ENCODE measurements at regions not wholly inside any gene's neighbourhood (a gene's known extent, or its start where the extent isn't known, plus 50 kb on each side); places are given as distances from the start of the nearest gene placed in this dataset.

DNA sequence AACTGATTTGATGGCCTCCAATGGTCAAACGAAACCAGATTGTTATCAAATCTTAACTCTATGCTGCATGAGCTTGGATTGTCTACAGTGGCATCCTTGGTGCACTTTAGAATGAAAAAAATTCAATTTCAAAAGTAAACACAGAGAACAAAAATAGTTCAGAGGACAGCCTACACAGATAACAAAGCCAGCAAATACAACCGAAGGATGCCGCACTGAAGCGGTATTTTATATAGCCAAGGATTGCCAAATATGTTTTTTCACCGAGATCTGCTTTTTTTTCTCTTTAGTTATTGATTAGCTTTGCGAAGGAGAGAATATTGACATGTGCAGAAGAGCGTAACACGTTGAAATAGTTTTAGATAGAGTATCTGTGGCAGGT is 72.0 kb downstream of the SLC4A3 start:
- Histone ChIP-seq H3K27ac (no peak overlapping the region), H3K27me3 (no peaks in the 10 kb centered on the region), H3K4me1 (no peaks in the 10 kb centered on the region), H3K9me3 (no peaks in the 10 kb centered on the region), H3K4me3 (replicated peaks in 1 of 3) (no peak overlapping the region), H3K36me3 (no peaks in the 10 kb centered on the region)
- TF ChIP-seq, protein P1, sequence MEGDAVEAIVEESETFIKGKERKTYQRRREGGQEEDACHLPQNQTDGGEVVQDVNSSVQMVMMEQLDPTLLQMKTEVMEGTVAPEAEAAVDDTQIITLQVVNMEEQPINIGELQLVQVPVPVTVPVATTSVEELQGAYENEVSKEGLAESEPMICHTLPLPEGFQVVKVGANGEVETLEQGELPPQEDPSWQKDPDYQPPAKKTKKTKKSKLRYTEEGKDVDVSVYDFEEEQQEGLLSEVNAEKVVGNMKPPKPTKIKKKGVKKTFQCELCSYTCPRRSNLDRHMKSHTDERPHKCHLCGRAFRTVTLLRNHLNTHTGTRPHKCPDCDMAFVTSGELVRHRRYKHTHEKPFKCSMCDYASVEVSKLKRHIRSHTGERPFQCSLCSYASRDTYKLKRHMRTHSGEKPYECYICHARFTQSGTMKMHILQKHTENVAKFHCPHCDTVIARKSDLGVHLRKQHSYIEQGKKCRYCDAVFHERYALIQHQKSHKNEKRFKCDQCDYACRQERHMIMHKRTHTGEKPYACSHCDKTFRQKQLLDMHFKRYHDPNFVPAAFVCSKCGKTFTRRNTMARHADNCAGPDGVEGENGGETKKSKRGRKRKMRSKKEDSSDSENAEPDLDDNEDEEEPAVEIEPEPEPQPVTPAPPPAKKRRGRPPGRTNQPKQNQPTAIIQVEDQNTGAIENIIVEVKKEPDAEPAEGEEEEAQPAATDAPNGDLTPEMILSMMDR (IDR thresholded peaks at IDR 0.05), result no peak
- TF ChIP-seq POLR2A (IDR thresholded peaks at IDR 0.05), result no peak
- WGBS, 2 donors, result 88 to 90% methylated on average over 8 of the region's 8 CpGs
- no peak for DNase-seq
- intact Hi-C loops (cut with DNase I), result no loop called here

DNA sequence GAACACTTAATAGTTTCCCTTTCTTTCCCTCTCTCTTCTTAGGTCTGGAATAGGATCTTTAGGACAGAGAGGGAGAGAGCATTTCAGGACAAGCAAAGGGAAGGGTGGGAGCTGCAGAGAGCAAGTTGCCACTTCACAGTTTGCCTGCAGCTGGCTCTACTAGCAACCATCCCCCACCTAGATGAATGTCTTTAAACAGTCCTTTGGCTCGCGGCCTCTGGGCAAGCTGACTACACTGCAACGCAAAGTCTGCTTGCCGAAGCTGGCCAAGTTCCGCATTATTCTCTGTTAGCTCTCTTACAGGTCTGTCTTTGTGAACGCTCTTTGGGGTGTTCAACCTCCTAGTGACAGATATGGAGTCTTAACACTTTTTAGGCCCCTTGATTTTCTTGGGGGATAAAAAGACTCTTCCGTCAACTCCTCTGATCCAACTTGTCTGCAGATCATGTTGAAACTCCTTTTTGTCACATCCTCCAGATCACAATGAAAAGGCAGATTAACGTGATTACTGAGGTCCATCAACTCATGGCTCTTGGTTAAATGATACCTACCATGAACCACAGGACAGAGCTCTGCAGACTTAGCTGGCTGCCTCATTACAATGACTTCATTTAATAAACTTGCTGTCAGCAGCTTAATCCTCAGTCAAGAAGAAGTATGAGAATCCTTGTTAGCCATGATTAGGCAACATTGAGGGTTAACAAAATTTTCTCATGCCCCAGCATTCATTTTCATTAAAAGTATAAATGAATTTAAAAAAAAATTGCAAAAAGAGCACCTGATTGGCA is 74.6 kb downstream of the SLC4A3 start:
- Histone ChIP-seq H3K4me1 (no peaks in the 10 kb centered on the region), H3K4me3 (replicated peaks in 1 of 3) (no peak overlapping the region), H3K27ac (no peak overlapping the region), H3K9me3 (no peaks in the 10 kb centered on the region), H3K36me3 (no peaks in the 10 kb centered on the region), H3K27me3 (no peaks in the 10 kb centered on the region)
- intact Hi-C loops (cut with DNase I), result no loop called here
- DNase-seq, result no peak
- TF ChIP-seq, protein P1 (IDR thresholded peaks at IDR 0.05), result no peak
- TF ChIP-seq POLR2A (IDR thresholded peaks at IDR 0.05), result no peak
- WGBS, 2 donors, result 59 to 79% methylated on average over 8 of the region's 8 CpGs

DNA sequence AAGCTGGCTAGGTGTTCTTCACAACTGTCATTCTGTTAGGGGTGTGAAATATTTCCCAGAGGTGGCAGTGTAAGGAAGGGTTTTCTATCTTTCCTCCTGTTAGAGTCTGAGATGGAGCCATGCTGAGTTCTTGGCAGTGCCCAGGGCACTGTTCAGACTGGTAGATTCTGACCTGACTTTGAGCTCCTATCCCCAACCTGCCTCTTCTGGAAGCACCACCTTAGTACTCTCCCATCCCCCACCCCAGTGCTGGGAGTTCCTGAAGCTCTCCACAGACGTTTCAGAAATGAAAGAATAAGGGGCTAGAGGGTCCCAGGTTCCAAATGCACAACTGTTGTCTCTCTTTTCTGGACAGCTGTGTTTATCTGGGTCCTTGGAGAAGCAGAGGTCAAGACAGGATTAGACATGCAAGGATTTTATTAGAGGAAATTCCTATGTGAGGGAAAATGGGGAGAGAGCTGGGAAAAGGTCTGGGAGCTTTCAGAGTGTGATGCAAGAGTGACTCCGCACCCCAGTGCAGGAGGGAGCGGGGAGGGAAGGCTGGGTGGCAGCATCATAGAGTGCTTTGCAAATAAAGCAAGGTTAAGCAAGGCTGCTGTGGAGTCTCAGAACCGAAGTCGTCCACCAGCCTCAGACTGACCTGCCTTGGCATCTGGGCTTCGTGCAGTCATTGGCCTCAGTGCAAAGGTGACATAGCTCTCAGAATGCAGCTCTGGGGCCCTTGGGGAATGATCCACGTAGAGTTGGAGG is 75.5 kb downstream of the SLC4A3 start:
- TF ChIP-seq, protein P1 (IDR thresholded peaks at IDR 0.05), result no peak
- TF ChIP-seq POLR2A (IDR thresholded peaks at IDR 0.05), result no peak
- Histone ChIP-seq H3K36me3 (no peaks in the 10 kb centered on the region), H3K27me3 (no peaks in the 10 kb centered on the region), H3K9me3 (no peaks in the 10 kb centered on the region), H3K4me3 (replicated peaks in 1 of 3) (no peak overlapping the region), H3K4me1 (no peaks in the 10 kb centered on the region), H3K27ac (no peak overlapping the region)
- WGBS, 2 donors, result 45 to 70% methylated on average over 7 of the region's 7 CpGs
- no peak for DNase-seq
- intact Hi-C loops (cut with DNase I), result no loop called here

DNA sequence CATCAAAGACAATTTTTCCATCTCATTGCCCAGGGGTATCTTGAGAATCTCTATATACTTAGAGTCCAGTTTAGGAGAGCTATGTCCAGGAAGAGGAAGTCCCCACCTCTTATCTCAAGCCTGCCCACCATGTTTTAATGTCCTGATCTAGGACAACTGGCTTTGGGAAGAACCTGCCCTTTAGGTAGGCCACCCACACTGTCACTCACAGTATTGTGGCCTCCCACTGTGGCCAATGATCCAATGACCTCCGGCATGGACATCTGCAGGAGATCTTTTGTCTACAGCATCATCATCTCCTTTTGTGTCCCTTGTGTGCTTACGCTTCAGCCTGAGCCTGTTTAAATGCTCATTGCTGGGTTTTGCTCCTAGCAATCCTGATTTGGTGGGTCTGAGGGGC is 77.4 kb downstream of the SLC4A3 start:
- Histone ChIP-seq H3K27me3 (no peaks in the 10 kb centered on the region), H3K27ac (no peak overlapping the region), H3K4me3 (replicated peaks in 1 of 3) (no peak overlapping the region), H3K9me3 (no peaks in the 10 kb centered on the region), H3K36me3 (no peaks in the 10 kb centered on the region), H3K4me1 (no peaks in the 10 kb centered on the region)
- intact Hi-C loops (cut with DNase I), result no loop called here
- WGBS, 2 donors, result 81 to 100% methylated on average over 2 of the region's 2 CpGs
- DNase-seq, result no peak
- TF ChIP-seq, protein P1 (IDR thresholded peaks at IDR 0.05), result no peak
- TF ChIP-seq POLR2A (IDR thresholded peaks at IDR 0.05), result no peak

DNA sequence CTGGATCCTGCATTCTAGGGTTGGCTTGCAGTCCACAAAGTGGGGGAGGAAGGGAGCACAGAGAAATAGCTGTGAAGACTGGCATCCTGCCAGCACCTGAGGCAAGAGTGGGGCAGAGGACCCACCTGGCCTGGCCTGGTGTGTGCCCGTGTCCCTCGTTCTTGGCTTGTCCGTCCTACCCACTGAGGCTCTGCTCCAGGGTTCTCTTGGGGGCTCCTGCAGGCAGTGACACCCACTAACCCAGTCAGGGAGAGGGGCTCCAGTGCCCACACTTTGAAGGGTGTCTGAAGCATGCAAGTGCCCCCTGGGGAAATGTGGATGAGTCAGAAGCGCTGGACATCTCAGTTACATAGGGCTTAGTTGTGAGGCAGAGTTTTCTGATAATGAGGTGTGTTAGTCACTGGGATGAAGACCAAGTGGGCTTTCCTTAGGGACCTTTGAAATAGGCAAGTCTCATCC is 79.4 kb downstream of the SLC4A3 start:
- no peak for DNase-seq
- H3K9me3 ChIP-seq, result no peaks in the 10 kb centered on the region
- no peak overlapping the region for H3K4me3 ChIP-seq (replicated peaks in 1 of 3)
- H3K27me3 ChIP-seq, result no peaks in the 10 kb centered on the region
- WGBS, 2 donors, result 83 to 95% methylated on average over 2 to 4 of the region's 4 CpGs
- TF ChIP-seq POLR2A (IDR thresholded peaks at IDR 0.05), result no peak
- TF ChIP-seq, protein P1 (IDR thresholded peaks at IDR 0.05), result no peak
- no peaks in the 10 kb centered on the region for H3K36me3 ChIP-seq
- intact Hi-C loops (cut with DNase I), result no loop called here
- no peaks in the 10 kb centered on the region for H3K4me1 ChIP-seq
- H3K27ac ChIP-seq, result no peak overlapping the region

All from thyroid gland (tissue), 4 donors.